GM19043 (cell line): ENCODE measurements at regions not wholly inside any gene's neighbourhood (a gene's known extent, or its start where the extent isn't known, plus 50 kb on each side); places are given as distances from the start of the nearest gene placed in this dataset.
"Not testable (repeated sequence)": the region's sequence is repeated elsewhere in the genome, so short reads cannot be mapped to it uniquely, and the experiment has no call there.

Experiments used
- ATAC-seq: cut with Tn5 transposase; IDR thresholded peaks from one replicate; pipeline ENCODE4 v1.9.1; 2021; ENCODE audit warnings: low read depth; ENCODE audit not compliant: unreplicated experiment

- ATAC-seq, result no peak
These were observed 182.4 kb downstream of the COX18 start for GRCh38 chr4:72887152-72887551.

GRCh38 chr4:72886602-72887001 is 182.9 kb downstream of the COX18 start:
- ATAC-seq, result no peak

GRCh38 chr4:72884225-72884624 is 185.3 kb downstream of the COX18 start:
- not testable (repeated sequence) for ATAC-seq

GRCh38 chr4:72876946-72877345 is 192.6 kb downstream of the COX18 start:
- no peak for ATAC-seq

- ATAC-seq, result no peak
These were observed 194.0 kb downstream of the COX18 start for GRCh38 chr4:72875545-72875944.

GRCh38 chr4:72875138-72875537 is 194.4 kb downstream of the COX18 start:
- ATAC-seq, result no peak

- ATAC-seq, result no peak
These were observed 204.6 kb downstream of the COX18 start for GRCh38 chr4:72864898-72865297.

- ATAC-seq, result not testable (repeated sequence)
These were observed 205.2 kb downstream of the COX18 start for GRCh38 chr4:72864277-72864676.

- ATAC-seq, result no peak
These were observed 208.8 kb downstream of the COX18 start for GRCh38 chr4:72860766-72861165.

- no peak for ATAC-seq
These were observed 211.2 kb downstream of the COX18 start for GRCh38 chr4:72858328-72858727.

GRCh38 chr4:72857787-72858186 is 211.7 kb downstream of the COX18 start:
- no peak for ATAC-seq

- no peak for ATAC-seq
These were observed 212.3 kb downstream of the COX18 start for GRCh38 chr4:72857216-72857615.

GRCh38 chr4:72846280-72847111 is 223.0 kb downstream of the COX18 start:
- no peak for ATAC-seq

GRCh38 chr4:72843466-72843865 is 226.1 kb downstream of the COX18 start:
- no peak for ATAC-seq

- ATAC-seq, result no peak
These were observed 227.2 kb downstream of the COX18 start for GRCh38 chr4:72842323-72842722.

- ATAC-seq, result not testable (repeated sequence)
These were observed 229.3 kb downstream of the COX18 start for GRCh38 chr4:72840166-72840565.

- ATAC-seq, result no peak
These were observed 240.7 kb downstream of the COX18 start for GRCh38 chr4:72828864-72829263.

- no peak for ATAC-seq
These were observed 241.5 kb downstream of the COX18 start for GRCh38 chr4:72827968-72828367.

GRCh38 chr4:72820107-72820506 is 249.4 kb downstream of the COX18 start:
- ATAC-seq, result no peak

- ATAC-seq, result no peak
These were observed 248.0 kb upstream of the ADAMTS3 start for GRCh38 chr4:72817012-72817411.

- ATAC-seq, result no peak
These were observed 245.2 kb upstream of the ADAMTS3 start for GRCh38 chr4:72814241-72814640.

GRCh38 chr4:72809208-72809607 is 240.2 kb upstream of the ADAMTS3 start:
- no peak for ATAC-seq

GRCh38 chr4:72805284-72805683 is 236.3 kb upstream of the ADAMTS3 start:
- ATAC-seq, result no peak
